BLaER1 (cell line): ENCODE measurements at regions not wholly inside any gene's neighbourhood (a gene's known extent, or its start where the extent isn't known, plus 50 kb on each side); places are given as distances from the start of the nearest gene placed in this dataset.
"Not testable (repeated sequence)": the region's sequence is repeated elsewhere in the genome, so short reads cannot be mapped to it uniquely, and the experiment has no call there.

Experiments
- H3K27ac ChIP-seq: shearing (Covaris generic); formaldehyde crosslinking; 2 replicates; pipeline ENCODE4 v1.8.1; 2022
- H3K27me3 ChIP-seq: shearing (Covaris generic); formaldehyde crosslinking; 2 replicates; pipeline ENCODE4 v1.8.1; 2022
- H3K36me3 ChIP-seq: shearing (Covaris generic); formaldehyde crosslinking; 2 replicates; pipeline ENCODE4 v1.8.1; 2022
- H3K4me1 ChIP-seq: shearing (Covaris generic); formaldehyde crosslinking; 2 replicates; pipeline ENCODE4 v1.8.1; 2022
- H3K4me2 ChIP-seq: shearing (Covaris generic); formaldehyde crosslinking; 2 replicates; pipeline ENCODE4 v1.8.1; 2022
- H3K4me3 ChIP-seq: shearing (Covaris generic); formaldehyde crosslinking; 2 replicates; pipeline ENCODE4 v1.8.1; 2022
- H3K9ac ChIP-seq: shearing (Covaris generic); formaldehyde crosslinking; 2 replicates; pipeline ENCODE4 v1.8.1; 2022
- H3K9me3 ChIP-seq: shearing (Covaris generic); formaldehyde crosslinking; 2 replicates; pipeline ENCODE4 v1.8.1; 2022
- H4K20me1 ChIP-seq: shearing (Covaris generic); formaldehyde crosslinking; 2 replicates; pipeline ENCODE4 v1.8.1; 2022
- Cebpa-rat ChIP-seq: shearing (Covaris generic); IDR thresholded peaks from 2 replicates; pipeline ENCODE4 v1.8.1; 2022

DNA sequence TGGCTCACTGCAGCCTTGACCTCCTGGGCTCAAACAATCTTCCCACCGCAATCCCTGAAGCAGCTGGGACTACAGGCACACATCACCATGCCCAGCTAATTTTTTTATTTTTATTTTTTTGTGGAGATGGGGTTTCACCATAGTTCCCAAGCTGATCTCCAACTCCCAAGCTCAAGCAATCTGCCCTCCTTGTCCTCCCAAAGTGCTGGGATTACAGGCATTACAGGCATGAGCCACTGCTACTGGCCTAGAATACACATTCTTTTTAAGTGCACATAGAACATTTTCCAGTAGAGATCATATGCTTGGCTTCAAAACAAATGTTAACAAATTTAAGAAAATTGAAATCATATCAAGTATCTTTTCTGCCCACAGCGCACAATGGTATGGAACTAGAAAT is 176.8 kb upstream of the MARCKS start:
- no peaks in the 10 kb centered on the region for H3K9me3 ChIP-seq
- no peak overlapping the region for H3K9ac ChIP-seq
- no peak overlapping the region for H3K27ac ChIP-seq
- peaks cover 5% of the 10 kb centered on the region; the same call in 1 of the 2 replicates for H3K4me1 ChIP-seq
- TF ChIP-seq Cebpa-rat, result no peak
- H4K20me1 ChIP-seq, result no peaks in the 10 kb centered on the region
- no peak overlapping the region for H3K4me2 ChIP-seq
- no peaks in the 10 kb centered on the region for H3K27me3 ChIP-seq
- H3K36me3 ChIP-seq, result no peaks in the 10 kb centered on the region
- H3K4me3 ChIP-seq, result no peak overlapping the region

DNA sequence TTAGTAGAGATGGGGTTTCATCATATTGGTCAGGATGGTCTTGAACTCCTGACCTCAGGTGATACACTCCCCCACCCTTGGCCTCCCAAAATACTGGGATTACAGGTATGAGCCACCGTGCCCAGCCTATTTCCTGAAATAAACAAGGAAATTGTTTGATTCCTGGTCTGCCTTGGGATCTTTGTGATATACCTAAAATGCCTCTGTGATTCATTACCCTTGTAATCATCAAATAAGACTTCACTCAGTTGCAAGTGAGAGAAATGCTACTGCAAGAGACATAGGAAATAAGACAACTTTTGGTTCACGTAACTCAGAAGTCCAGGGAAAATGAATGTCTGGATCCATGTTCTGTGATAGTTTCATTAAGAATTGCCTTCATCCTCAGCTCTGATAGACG is 173.2 kb upstream of the MARCKS start:
- Histone ChIP-seq H3K4me1 (peaks cover 5% of the 10 kb centered on the region; the same call in 1 of the 2 replicates), H3K27ac (no peak overlapping the region), H3K4me3 (no peak overlapping the region), H3K27me3 (no peaks in the 10 kb centered on the region), H3K9me3 (no peaks in the 10 kb centered on the region), H3K9ac (no peak overlapping the region), H3K4me2 (no peak overlapping the region), H4K20me1 (no peaks in the 10 kb centered on the region), H3K36me3 (no peaks in the 10 kb centered on the region)
- no peak for TF ChIP-seq Cebpa-rat

DNA sequence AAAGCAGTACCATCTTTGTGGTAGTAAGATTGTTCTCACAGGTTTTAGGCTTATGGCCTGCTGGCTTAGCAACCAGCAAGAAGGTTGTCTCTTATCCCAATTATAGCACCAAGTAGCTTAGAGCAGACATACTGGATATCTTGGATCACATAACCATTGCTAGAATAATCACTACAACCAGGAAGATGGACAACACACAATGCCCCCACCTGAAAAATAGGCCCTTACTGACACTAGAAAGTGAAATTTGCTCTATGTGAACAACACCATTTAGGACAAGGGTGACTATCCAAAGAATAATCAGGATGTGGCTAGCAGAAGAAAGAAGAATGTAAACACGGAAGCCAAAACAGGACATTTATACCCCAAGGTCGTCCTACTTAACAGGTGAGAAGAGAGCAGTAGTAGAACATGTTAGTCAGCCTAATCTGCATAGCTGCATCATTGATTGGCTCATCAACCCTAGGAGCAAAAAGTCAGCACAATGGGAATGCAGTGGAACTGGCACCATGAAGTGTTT is 172.7 kb upstream of the MARCKS start:
- H3K36me3 ChIP-seq, result no peaks in the 10 kb centered on the region
- no peaks in the 10 kb centered on the region for H4K20me1 ChIP-seq
- H3K4me2 ChIP-seq, result no peak overlapping the region
- H3K27ac ChIP-seq, result no peak overlapping the region
- H3K4me1 ChIP-seq, result peaks cover 5% of the 10 kb centered on the region; the same call in 1 of the 2 replicates
- H3K27me3 ChIP-seq, result no peaks in the 10 kb centered on the region
- no peak overlapping the region for H3K4me3 ChIP-seq
- H3K9me3 ChIP-seq, result no peaks in the 10 kb centered on the region
- TF ChIP-seq Cebpa-rat, result no peak
- H3K9ac ChIP-seq, result no peak overlapping the region

DNA sequence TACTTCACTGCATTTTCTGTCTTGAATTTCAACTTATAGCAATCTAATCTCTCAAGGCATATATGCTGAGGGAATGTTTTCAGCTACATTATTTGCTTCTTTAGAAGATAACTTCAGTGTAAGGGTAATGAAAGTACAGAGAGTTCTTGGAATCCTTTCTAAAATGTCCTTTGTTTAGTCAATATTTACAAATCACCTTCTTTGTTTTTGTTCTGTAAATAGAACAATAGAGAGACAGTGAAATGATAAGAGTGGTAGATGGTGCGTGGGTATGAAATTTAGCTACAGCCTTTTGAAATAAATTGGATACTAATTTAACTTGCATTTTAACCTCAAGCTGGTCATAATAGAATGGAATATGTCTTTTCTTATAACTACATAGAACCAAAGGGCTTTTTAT is 171.1 kb upstream of the MARCKS start:
- no peak overlapping the region for H3K9ac ChIP-seq
- no peaks in the 10 kb centered on the region for H3K9me3 ChIP-seq
- no peaks in the 10 kb centered on the region for H3K27me3 ChIP-seq
- no peaks in the 10 kb centered on the region for H4K20me1 ChIP-seq
- H3K4me1 ChIP-seq, result peaks cover 5% of the 10 kb centered on the region; the same call in 1 of the 2 replicates
- no peak overlapping the region for H3K4me3 ChIP-seq
- no peak overlapping the region for H3K27ac ChIP-seq
- H3K36me3 ChIP-seq, result no peaks in the 10 kb centered on the region
- no peak overlapping the region for H3K4me2 ChIP-seq
- no peak for TF ChIP-seq Cebpa-rat

DNA sequence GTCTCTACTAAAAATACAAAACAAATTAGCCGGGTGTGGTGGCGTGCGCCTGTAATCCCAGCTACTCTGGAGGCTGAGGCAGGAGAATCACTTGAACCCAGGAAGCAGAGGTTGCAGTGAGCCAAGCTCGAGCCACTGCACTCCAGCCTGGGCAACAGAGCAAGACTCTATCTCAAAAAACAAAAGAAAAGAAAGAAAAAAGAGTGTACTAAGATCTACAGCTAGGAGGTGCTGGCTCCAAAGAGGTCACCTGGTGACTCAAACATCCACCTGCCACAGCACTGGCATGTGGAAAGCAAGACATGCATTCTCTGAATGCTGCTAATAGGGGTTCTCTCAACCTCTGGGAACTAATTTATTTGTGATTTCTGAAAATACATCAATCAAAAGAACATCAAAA is 167.5 kb upstream of the MARCKS start:
- not testable (repeated sequence) for H3K9me3 ChIP-seq, H3K36me3 ChIP-seq, H3K9ac ChIP-seq, H3K27ac ChIP-seq, H3K4me2 ChIP-seq, H4K20me1 ChIP-seq, H3K4me3 ChIP-seq, H3K4me1 ChIP-seq, H3K27me3 ChIP-seq

DNA sequence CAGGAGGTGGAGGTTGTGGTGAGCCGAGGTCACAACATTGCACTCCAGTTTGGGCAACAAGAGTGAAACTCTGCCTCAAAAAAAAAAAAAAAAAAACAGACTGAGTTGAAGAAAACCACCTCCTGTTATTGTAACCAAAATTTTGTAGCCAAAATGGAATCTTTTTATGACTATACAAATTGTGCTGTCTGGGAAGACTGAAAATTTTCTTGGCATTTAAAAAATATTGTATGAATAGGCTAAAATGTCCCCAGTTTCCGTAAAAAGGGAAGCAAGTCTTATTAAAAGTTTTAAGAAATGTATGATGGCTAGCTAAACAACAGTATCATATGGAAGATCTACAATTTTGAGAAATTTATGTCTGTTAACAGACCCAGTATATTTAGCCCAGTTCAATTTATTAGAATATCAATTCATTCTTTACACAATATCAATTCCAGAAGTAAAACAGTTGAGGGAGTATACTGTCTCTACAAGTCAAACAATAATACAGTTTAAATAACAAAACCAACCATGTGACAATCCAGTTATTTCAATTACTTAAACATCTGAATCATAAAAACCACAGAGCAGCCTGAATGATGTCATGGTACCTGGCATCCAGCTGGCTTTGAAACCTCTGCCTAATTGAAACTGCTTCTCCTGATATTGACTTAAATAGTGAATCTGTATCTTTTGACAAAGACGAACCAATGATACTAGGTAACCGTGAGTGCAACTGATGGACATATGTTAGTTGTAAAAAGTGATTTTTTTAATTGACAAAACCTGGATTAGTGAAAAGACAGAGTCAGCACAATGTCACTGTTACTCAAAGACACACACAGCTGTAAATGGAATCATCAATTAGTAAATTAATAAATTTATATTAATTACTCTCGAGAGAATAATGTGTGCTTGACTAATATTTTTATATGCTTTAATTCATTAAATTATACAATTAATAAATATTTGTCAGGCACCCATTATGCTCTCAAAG is 166.6 kb upstream of the MARCKS start:
- H3K9ac ChIP-seq, result no peak overlapping the region
- TF ChIP-seq Cebpa-rat, result no peak
- H3K4me3 ChIP-seq, result no peak overlapping the region
- no peaks in the 10 kb centered on the region for H3K27me3 ChIP-seq
- no peak overlapping the region for H3K27ac ChIP-seq
- no peaks in the 10 kb centered on the region for H3K36me3 ChIP-seq
- H4K20me1 ChIP-seq, result no peaks in the 10 kb centered on the region
- no peaks in the 10 kb centered on the region for H3K9me3 ChIP-seq
- no peak overlapping the region for H3K4me2 ChIP-seq
- no peaks in the 10 kb centered on the region for H3K4me1 ChIP-seq

DNA sequence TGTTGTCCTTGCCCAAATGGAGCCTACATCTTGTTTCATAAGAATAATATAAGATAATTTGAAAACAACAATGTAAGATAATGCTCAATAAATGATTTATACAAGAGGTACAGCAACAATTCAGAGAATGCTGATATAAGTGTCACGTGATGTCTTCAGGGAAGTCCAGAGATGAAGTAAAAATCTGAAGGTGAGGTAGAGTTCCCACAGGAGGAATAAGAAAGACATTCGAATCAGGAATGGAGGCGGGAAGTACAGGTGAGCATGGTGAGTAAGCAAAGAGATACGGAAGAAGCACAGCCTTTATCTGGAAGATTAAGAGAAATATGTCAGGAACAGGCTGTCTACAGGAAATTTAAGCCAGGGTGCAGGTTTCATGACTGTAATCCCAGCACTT is 165.9 kb upstream of the MARCKS start:
- no peaks in the 10 kb centered on the region for H3K9me3 ChIP-seq
- no peak overlapping the region for H3K4me2 ChIP-seq

DNA sequence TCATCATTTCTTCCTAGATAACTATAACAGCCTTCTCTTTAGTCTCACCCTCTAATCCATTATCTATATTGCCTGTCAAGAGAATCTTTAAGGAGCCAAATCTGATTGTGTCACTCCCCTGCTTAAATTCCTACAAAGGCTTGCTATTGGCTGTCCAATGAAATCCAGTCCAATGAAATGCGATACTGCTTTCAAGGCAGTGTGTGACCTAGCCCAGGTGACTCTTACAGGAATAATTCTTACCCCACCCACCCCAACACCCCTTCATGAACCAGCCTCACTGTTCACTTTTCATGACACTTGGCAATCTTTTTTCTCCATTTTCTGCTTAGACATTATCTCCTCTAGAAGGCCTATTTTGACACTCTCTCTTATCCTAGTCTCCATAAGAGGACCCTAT is 163.3 kb upstream of the MARCKS start:
- Histone ChIP-seq H4K20me1 (no peaks in the 10 kb centered on the region), H3K27ac (no peak overlapping the region), H3K4me3 (no peak overlapping the region), H3K36me3 (no peaks in the 10 kb centered on the region), H3K9ac (no peak overlapping the region), H3K4me2 (no peak overlapping the region), H3K9me3 (no peaks in the 10 kb centered on the region), H3K4me1 (no peaks in the 10 kb centered on the region), H3K27me3 (no peaks in the 10 kb centered on the region)
- TF ChIP-seq Cebpa-rat, result no peak

More for the DNA sequence above, 165.9 kb upstream of the MARCKS start:
- H3K4me1 ChIP-seq, result no peaks in the 10 kb centered on the region
- no peak overlapping the region for H3K4me3 ChIP-seq
- no peak overlapping the region for H3K9ac ChIP-seq
- no peaks in the 10 kb centered on the region for H3K36me3 ChIP-seq
- no peak overlapping the region for H3K27ac ChIP-seq
- H3K27me3 ChIP-seq, result no peaks in the 10 kb centered on the region
- no peaks in the 10 kb centered on the region for H4K20me1 ChIP-seq
- TF ChIP-seq Cebpa-rat, result no peak

DNA sequence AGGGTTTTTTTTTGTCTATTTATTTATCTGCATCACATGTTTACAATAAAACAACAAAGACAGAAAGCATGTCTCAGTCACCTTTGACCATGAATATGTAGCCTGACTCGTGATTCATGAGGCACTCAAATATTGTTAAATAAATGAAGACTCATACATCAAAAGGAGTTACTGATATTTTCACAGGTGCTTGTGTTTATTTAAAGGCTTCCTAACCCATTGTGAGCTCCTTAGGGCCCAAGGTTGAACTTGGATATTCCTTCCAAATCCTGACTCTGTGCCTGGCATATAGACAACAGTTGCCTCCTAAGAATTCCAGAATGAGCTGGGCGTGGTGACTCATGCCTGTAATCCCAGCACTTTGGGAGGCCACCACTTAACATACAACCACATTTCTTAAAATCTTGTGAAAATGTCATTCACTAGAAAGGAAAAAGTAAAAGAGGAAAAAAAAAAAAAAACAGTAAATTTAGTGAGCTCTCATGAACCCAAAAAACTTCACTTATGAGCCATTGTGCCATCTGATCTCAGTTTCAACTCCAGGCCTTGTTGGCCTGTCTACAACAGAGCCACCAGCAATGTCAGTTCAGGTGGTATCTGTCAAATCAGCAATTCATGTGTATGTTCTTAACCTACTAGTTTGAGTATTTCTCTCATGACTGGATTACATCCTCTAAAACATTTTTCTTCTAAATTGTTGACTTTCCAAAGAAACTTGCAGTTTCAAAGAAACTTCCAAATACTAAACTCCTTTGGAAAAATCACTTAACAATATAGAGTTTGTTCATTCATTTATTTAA is 162.7 kb upstream of the MARCKS start:
- no peak overlapping the region for H3K9ac ChIP-seq
- no peak overlapping the region for H3K4me3 ChIP-seq
- no peak for TF ChIP-seq Cebpa-rat
- no peaks in the 10 kb centered on the region for H3K9me3 ChIP-seq
- no peaks in the 10 kb centered on the region for H3K36me3 ChIP-seq
- H3K4me2 ChIP-seq, result no peak overlapping the region
- no peaks in the 10 kb centered on the region for H4K20me1 ChIP-seq
- no peak overlapping the region for H3K27ac ChIP-seq
- H3K27me3 ChIP-seq, result no peaks in the 10 kb centered on the region
- H3K4me1 ChIP-seq, result no peaks in the 10 kb centered on the region

DNA sequence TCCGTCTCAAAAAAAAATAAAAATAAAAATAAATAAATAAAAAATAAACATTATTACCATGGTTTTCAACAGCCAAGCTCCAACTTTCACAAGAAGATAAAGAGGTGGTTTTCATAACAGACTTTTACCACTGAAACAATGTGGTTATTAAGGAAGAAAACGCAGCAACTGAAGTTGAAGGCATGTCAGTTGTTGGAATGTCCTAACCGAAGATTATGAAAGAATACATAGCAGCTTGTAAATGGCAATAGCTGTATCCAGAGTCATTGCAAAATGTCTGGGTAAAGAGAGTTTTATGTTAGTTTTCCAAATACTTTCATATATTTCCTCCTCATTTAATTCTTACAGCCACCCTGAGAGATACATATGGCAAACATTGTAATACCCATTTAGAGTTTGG is 161.6 kb upstream of the MARCKS start:
- H3K4me2 ChIP-seq, result no peak overlapping the region
- no peaks in the 10 kb centered on the region for H4K20me1 ChIP-seq
- H3K4me3 ChIP-seq, result no peak overlapping the region

More for the DNA sequence above, 161.6 kb upstream of the MARCKS start:
- Histone ChIP-seq H3K9me3 (no peaks in the 10 kb centered on the region), H3K27me3 (no peaks in the 10 kb centered on the region), H3K4me1 (no peaks in the 10 kb centered on the region), H3K27ac (no peak overlapping the region), H3K9ac (no peak overlapping the region), H3K36me3 (no peaks in the 10 kb centered on the region)
- no peak for TF ChIP-seq Cebpa-rat
